SK-N-SH (cell line): ENCODE measurements at regions not wholly inside any gene's neighbourhood (a gene's known extent, or its start where the extent isn't known, plus 50 kb on each side); places are given as distances from the start of the nearest gene placed in this dataset.

ENCODE experiments used
- CHD2 ChIP-seq: fragments of 150-350 bp; IDR thresholded peaks from 2 replicates; pipeline ENCODE4 v1.6.1; 2018; ENCODE audit warnings: low read length; ENCODE audit not compliant: partially characterized antibody
- FOXM1 ChIP-seq: IDR thresholded peaks from 2 replicates; pipeline ENCODE4 v1.4.0; 2012; ENCODE audit warnings: low read depth, mild to moderate bottlenecking
- POLR2AphosphoS5 ChIP-seq: IDR thresholded peaks from 2 replicates; pipeline ENCODE4 v1.6.1; 2012; ENCODE audit warnings: low read depth, low read length
- SMC3 ChIP-seq: IDR thresholded peaks from 2 replicates; pipeline ENCODE4 v1.6.1; 2012; ENCODE audit warnings: low read depth, low read length, improper control_type of control experiment
- TF ChIP-seq, protein P1 (sequence below): fragments of 150-350 bp; IDR thresholded peaks from 2 replicates; pipeline ENCODE4 v1.6.1; 2017; ENCODE audit warnings: antibody characterized with exemption, low read length, low read depth, borderline replicate concordance

DNA sequence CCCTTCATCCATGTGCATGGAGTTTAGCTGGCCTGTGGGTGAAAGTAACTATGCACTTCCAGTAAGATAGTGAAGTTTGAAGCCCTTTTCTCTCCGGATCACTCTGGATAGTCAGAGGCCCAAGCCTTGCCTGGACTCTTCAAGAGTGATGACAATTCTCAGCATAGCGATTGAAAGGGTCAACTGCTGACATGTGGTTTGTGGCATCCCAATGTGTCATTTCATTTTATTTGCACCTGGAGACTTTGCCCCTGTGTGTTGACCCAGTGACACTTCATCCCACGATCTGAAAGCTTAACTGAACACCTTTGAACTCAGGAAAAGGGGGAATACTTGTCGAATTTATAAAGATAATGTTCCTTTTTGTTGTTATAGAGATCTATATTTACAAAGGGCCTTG, 711.9 kb upstream of the TMEM132C start:
- TF ChIP-seq CHD2 (no peak), POLR2AphosphoS5 (no peak), FOXM1 (no peak), SMC3 (no peak)
- TF ChIP-seq, protein P1, sequence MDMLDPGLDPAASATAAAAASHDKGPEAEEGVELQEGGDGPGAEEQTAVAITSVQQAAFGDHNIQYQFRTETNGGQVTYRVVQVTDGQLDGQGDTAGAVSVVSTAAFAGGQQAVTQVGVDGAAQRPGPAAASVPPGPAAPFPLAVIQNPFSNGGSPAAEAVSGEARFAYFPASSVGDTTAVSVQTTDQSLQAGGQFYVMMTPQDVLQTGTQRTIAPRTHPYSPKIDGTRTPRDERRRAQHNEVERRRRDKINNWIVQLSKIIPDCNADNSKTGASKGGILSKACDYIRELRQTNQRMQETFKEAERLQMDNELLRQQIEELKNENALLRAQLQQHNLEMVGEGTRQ = no peak
